Stromal cell of bone marrow (primary cell): ENCODE measurements at regions not wholly inside any gene's neighbourhood (a gene's known extent, or its start where the extent isn't known, plus 50 kb on each side); places are given as distances from the start of the nearest gene placed in this dataset.
"Not testable (repeated sequence)": the region's sequence is repeated elsewhere in the genome, so short reads cannot be mapped to it uniquely, and the experiment has no call there.

Experiments used
- DNase-seq: peaks from one replicate; pipeline ENCODE4 v3.0.0-alpha.2; 2012; ENCODE audit warnings: low read depth

GRCh38 chrX:39767446-39767845 lies 330.3 kb downstream of the BCOR start:
- no peak for DNase-seq

- no peak for DNase-seq
These were observed 328.0 kb downstream of the BCOR start for GRCh38 chrX:39769748-39770147.

GRCh38 chrX:39771089-39771488 lies 326.7 kb downstream of the BCOR start:
- DNase-seq, result no peak

GRCh38 chrX:39772057-39772832 lies 325.5 kb downstream of the BCOR start:
- no peak for DNase-seq

DNA sequence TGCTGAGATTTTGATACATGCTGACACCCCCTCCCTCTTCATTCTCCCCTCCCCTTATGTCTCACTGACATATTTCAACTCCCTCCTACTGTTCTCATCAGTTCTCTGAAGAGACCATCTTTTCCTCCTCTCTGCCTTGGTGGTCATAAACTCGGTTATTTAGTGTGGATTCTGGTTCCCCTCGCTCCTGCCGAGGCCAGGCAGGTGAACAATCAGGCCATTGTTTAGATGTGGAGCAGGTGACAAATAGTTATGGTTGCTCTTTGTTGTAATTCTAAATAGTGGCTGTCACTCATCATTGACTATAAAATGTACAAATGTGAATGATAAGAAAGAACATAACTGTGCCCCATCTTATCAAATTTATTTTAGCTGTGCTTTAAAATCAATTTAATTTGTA lies 324.6 kb downstream of the BCOR start:
- no peak for DNase-seq

DNA sequence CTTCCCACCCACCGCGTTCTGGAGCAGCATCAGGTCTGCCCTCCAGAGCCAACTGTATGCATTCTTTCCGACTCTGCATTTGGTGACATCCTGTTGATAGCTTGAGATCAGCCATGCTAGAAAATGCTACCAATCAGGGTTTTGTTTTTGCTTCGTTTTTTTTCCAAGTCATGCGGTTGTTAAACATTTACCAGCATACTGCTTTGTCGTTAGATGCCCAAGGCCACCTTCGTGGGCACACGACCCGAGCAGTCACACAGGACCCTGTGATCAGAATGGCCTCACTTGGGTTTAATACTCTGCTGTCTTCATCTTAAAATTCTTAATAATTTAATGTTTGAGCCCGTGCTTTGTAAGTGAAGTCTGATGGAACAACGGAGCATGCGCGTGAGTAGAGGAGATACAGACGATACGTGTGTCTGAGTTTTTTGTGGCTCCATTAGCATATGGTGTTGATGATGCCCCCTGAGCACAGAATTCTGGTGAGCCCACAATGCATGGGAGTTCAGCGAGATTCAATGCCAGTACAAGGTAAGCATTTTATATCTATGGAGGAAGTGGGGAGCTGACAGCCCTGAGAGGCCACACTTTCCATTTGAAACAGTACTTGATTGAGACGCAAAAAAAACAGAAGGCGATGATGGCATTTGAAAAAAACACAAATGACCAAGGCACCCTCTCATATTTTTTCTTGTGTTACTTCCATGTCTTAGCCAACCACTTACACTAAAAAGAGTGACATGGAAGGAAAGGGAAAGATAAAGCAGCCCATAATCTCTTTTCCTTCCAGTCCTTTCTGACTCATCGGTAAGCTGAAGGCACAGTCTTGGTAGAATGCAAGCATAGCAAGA lies 323.6 kb downstream of the BCOR start:
- no peak for DNase-seq

GRCh38 chrX:39774774-39775328 lies 322.9 kb downstream of the BCOR start:
- no peak for DNase-seq

DNA sequence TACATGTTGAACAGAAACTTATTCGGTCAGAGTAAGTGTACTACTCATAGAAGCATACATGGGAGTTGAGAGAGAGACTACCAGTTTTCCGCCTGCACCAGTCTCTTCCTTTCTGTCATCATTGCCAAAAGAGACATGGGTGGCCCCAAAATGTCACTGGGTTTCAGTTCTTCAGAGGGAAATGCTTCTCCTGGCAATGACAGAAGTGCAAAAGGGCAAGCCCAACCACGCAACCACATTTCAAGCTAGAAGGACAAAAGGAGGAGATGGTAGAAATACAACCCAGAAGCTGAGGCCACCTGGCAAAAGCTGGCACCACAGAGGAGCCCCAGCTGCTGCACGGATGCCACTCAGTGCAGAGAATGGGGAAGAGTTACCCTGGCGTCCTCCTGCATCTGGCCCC lies 320.1 kb downstream of the BCOR start:
- no peak for DNase-seq

DNA sequence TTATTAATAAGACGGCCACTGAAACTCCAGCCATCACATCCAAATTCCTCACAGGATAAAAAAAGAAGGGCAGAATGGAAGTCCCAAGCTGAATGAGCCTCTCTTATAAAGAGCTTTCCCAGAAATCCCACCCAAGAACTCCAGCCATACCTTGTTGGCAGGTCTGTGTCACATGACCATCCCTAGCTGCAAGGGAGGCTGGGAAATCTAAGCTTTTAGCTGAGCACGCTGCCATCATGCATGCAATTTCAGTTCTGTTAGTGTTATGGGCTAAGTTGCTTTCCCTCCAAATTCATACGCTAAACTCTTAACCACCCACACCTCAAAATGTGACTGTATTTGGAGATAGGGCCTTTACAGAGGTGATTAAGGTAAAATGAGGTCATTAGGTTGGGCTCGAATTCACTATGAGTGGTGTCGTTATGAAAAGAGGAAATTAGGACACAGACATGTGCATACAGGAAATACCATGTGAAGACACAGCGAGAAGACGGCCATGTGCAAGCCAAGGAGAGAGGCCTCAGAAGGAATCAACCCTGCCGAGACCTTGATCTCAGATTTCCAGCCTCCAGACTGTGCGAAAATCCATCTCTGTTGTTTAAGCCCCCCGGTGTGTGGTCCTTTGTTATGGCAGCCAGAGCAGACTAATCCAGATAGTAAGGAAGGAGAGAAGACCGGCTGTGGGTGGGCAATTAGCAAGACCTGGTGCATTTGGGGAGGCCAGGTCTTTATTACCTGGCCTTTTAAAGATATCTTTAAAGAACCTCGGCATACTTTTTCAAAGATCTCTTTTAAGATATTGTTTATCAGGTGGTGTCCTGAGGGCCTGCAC lies 317.6 kb downstream of the BCOR start:
- DNase-seq, result no peak

- no peak for DNase-seq
These were observed 315.5 kb downstream of the BCOR start for GRCh38 chrX:39782276-39782675.

DNA sequence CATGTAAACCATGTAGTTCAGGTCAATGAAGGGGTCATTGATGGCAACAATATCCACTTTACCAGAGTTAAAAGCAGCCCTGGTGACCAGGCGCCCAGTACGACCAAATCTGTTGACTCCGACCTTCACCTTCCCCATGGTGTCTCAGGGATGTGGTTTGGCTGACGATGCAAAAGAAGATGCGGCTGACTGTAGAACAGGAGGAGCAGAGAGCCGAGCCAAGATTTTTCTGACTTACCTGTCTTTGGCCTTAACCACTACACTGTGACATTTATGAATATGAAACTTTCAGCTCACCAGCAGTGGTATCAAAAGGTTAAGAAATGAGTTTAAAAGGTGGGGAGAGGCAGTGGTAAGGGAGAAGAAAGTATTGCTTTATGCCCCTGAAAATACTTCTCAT lies 309.8 kb downstream of the BCOR start:
- no peak for DNase-seq

DNA sequence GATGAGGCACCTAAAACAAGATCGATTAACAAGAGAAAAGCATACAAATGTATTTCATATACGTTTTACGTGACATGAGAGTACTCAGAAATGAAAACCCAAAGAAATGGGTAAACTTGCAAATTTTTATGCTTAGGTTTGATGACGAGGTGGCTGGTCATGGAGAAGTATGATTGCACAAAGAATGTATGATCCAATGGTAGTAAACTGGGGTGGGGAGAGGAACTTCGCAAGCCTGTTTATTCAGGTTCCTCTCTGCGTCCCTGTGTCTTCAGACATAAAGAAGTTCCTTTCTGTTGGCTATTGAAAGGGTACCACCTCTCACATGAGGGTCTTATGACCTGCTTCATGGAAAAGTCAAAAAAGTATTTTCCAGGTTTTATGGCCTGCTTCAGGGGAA lies 309.2 kb downstream of the BCOR start:
- no peak for DNase-seq

- DNase-seq, result no peak
These were observed 306.1 kb downstream of the BCOR start for GRCh38 chrX:39791691-39792090.

GRCh38 chrX:39795605-39796004 lies 302.2 kb downstream of the BCOR start:
- no peak for DNase-seq

- no peak for DNase-seq
These were observed 300.9 kb downstream of the BCOR start for GRCh38 chrX:39796856-39797255.

DNA sequence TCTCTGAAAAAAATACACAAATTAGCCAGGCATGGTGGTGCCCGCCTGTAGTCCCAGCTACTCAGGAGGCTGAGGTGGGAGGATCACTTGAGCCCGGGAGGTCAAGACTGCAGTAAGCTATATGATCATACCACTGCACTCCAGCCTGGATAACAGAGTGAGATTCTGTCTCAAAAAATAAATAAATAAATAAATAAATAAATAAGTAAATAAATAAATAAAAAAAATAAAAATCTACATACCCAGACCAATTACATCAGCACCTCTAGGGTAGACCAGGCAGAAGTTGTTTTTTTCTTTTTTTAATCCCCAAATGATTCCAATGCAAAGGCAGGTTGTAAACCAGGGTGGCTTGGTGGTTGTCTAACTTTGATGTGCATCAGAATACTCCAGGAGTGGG lies 299.3 kb downstream of the BCOR start:
- DNase-seq, result not testable (repeated sequence)

- no peak for DNase-seq
These were observed 295.4 kb downstream of the BCOR start for GRCh38 chrX:39802354-39802753.

DNA sequence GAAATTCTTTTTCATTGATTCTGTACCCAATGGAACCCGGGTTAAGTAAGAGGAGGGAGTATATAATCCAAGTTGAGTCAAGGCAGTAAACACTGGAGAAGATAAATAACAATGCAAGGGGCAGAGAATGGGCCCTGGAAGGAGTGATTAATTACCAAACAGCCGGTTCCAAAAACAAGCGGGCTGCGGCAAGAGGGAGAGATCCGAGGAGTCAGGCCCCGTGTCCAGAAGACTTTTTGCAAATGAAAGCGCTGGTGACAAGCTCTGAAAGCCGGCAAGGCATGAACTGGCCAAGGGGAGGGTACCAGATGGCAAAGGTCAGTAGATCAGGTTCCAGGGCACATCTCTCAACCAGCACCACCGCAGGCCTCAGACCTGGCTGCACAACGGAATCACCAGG lies 294.9 kb downstream of the BCOR start:
- DNase-seq, result no peak

DNA sequence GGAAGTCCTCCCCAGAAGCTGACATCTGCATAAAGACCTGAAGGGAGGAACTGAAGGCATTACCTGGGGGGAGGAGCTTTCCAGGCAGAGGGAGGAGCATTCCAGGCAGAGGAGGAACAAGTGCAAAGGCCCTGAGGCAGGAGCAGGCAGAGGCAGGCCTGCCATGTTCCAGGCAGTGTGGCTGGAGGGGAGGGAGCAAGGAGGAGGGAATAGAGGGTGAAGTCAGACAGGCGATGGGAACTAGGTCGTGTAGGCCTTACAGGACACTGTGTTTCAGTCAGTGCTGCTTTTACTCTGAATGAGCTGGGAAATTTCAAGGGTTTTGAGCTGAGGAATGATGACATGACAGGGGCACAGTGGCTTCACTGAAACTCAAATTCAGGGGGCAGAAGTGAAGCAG lies 292.7 kb downstream of the BCOR start:
- no peak for DNase-seq

DNA sequence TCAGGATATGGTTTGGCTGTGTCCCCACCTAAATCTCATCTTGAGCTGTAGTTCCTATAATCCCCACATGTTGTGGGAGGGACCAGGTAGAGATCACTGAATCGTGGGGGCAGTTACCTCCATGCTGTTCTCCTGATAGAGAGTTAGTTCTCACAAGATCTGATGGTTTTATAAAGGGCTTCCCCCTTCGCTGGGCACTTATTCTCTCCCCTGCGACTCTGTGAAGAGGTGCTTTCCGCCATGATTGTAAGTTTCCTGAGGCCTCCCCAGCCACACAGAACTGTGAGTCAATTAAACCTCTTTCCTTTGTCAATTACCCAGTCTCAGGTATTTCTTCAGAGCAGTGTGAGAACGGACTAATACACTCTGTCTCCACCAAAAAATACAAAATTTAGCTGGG lies 291.9 kb downstream of the BCOR start:
- no peak for DNase-seq

GRCh38 chrX:39808471-39808917 lies 289.3 kb downstream of the BCOR start:
- peak; percentile 81 for DNase-seq

- peak; percentile 49 for DNase-seq
These were observed 288.4 kb downstream of the BCOR start for GRCh38 chrX:39809331-39809730.
